PC-3 (cell line): ENCODE measurements at regions not wholly inside any gene's neighbourhood (a gene's known extent, or its start where the extent isn't known, plus 50 kb on each side); places are given as distances from the start of the nearest gene placed in this dataset.

Experiments used
- ATAC-seq: fragments of 200-7000 bp; cut with Tn5 transposase; 2 replicates; pipeline ENCODE4 v1.9.1; 2020; ENCODE audit warnings: mild to moderate bottlenecking, moderate library complexity
- BruUV-seq: library from RNA; stranded (reverse); fragments of 400-500 nt; replicated peaks from 2 replicates; lab custom pipeline; 2021; lab: Mats Ljungman, UMichigan
- CTCF ChIA-PET: fragments of 300-600 bp; sonication (Branson Sonifier 250); formaldehyde crosslinking; loops from one replicate; lab custom pipeline; 2022; ENCODE audit warnings: antibody characterized with exemption; lab: Charles Lee
- POLR2A ChIA-PET: fragments of 300-600 bp; sonication (Branson Sonifier 250); formaldehyde crosslinking; loops from one replicate; lab custom pipeline; 2022; ENCODE audit warnings: antibody characterized with exemption; ENCODE audit not compliant: unreplicated experiment; lab: Charles Lee
- DNase-seq: peaks from one replicate; pipeline ENCODE4 v3.0.0-alpha.2; 2015
- H2AFZ ChIP-seq: fragments of 300-600 bp; sonication (generic); 2 replicates; pipeline ENCODE4 v1.6.0; 2016; ENCODE audit warnings: antibody characterized with exemption, low read length
- H3F3A ChIP-seq: fragments of 300-600 bp; sonication (generic); one replicate; pipeline ENCODE4 v1.6.0; 2017; ENCODE audit warnings: antibody characterized with exemption, low read length, control low read depth, mild to moderate bottlenecking; ENCODE audit not compliant: unreplicated experiment
- H3K27ac ChIP-seq: fragments of 300-600 bp; sonication (generic); 2 replicates; pipeline ENCODE4 v1.5.1; 2016; ENCODE audit warnings: mild to moderate bottlenecking, low read length
- H3K27me3 ChIP-seq: fragments of 300-600 bp; sonication (generic); 2 replicates; pipeline ENCODE4 v1.6.1; 2016; ENCODE audit warnings: low read length, mixed read lengths
- H3K36me3 ChIP-seq: fragments of 300-600 bp; sonication (generic); 2 replicates; pipeline ENCODE4 v1.6.1; 2016; ENCODE audit warnings: low read depth, mixed run types, low read length, mixed read lengths
- H3K4me1 ChIP-seq: fragments of 300-600 bp; sonication (generic); 2 replicates; pipeline ENCODE4 v1.5.1; 2016; ENCODE audit warnings: low read length; ENCODE audit not compliant: insufficient read depth
- H3K4me2 ChIP-seq: fragments of 300-600 bp; sonication (generic); 2 replicates; pipeline ENCODE4 v1.6.0; 2016; ENCODE audit warnings: low read length
- H3K4me3 ChIP-seq: fragments of 300-600 bp; sonication (generic); 2 replicates; pipeline ENCODE4 v1.5.1; 2016; ENCODE audit warnings: mild to moderate bottlenecking, low read length, mixed read lengths
- H3K79me2 ChIP-seq: fragments of 300-600 bp; sonication (generic); 2 replicates; pipeline ENCODE4 v1.6.1; 2017; ENCODE audit warnings: low read length, mixed read lengths
- H3K9ac ChIP-seq: fragments of 300-600 bp; sonication (generic); 2 replicates; pipeline ENCODE4 v1.6.0; 2016; ENCODE audit warnings: mild to moderate bottlenecking, low read length
- H3K9me2 ChIP-seq: fragments of 300-600 bp; sonication (generic); replicated peaks from 2 replicates; pipeline ENCODE4 v1.6.1; 2016; ENCODE audit warnings: mixed run types, low read length, mixed read lengths
- H3K9me3 ChIP-seq: fragments of 300-600 bp; sonication (generic); 2 replicates; pipeline ENCODE4 v1.6.1; 2016; ENCODE audit warnings: low read length, mixed read lengths
- H4K20me1 ChIP-seq: fragments of 300-600 bp; sonication (generic); 2 replicates; pipeline ENCODE4 v1.6.1; 2016; ENCODE audit warnings: low read length, mixed read lengths
- CTCF ChIP-seq: fragments of 300-600 bp; sonication (generic); conservative IDR thresholded peaks from 2 replicates; pipeline ENCODE4 v1.5.1; 2017; ENCODE audit warnings: antibody characterized with exemption, low read depth, mild to moderate bottlenecking, low read length
- EZH2 ChIP-seq: fragments of 300-600 bp; sonication (generic); IDR thresholded peaks from one replicate; pipeline ENCODE4 v1.6.1; 2017; ENCODE audit warnings: antibody characterized with exemption, mild to moderate bottlenecking, low read length; ENCODE audit not compliant: unreplicated experiment
- EZH2phosphoT487 ChIP-seq: fragments of 300-600 bp; sonication (generic); IDR thresholded peaks from 2 replicates; pipeline ENCODE4 v1.6.1; 2018; ENCODE audit warnings: mild to moderate bottlenecking, antibody characterized with exemption, low read length, borderline replicate concordance
- intact Hi-C: fragments of 100-400 bp; cut with micrococcal nuclease; formaldehyde crosslinking; loops from 2 replicates; pipeline ENCODE4 v1.9.0; 2023

GRCh38 chr3:13261892-13262291 lies 158.2 kb downstream of the NUP210 start:
- no peaks in the 10 kb centered on the region for H3K36me3 ChIP-seq
- no peak for ATAC-seq
- H3K9ac ChIP-seq: no peak overlapping the region
- no peaks in the 10 kb centered on the region; the same call in 1 of the 2 replicates for H4K20me1 ChIP-seq
- CTCF ChIA-PET: no interaction called here
- no peak overlapping the region for H3K4me3 ChIP-seq
- DNase-seq: no peak
- intact Hi-C loops: no loop called here
- H3K9me3 ChIP-seq: no peaks in the 10 kb centered on the region
- H3K9me2 ChIP-seq: no peaks in the 10 kb centered on the region
- POLR2A ChIA-PET: no interaction called here
- no peak overlapping the region for H3K4me2 ChIP-seq
- H2AFZ ChIP-seq: no peak overlapping the region
- no TSS peak for BruUV-seq
- TF ChIP-seq CTCF: no peak
- TF ChIP-seq EZH2phosphoT487: no peak
- TF ChIP-seq EZH2: no peak
- no peak overlapping the region for H3K27ac ChIP-seq
- no peaks in the 10 kb centered on the region; the same call in 1 of the 2 replicates for H3K4me1 ChIP-seq
- H3K27me3 ChIP-seq: no peaks in the 10 kb centered on the region
- peaks cover 58% of the 10 kb centered on the region for H3K79me2 ChIP-seq
- no peaks in the 10 kb centered on the region for H3F3A ChIP-seq

- Histone ChIP-seq H4K20me1 (no peaks in the 10 kb centered on the region; the same call in 1 of the 2 replicates), H3K4me1 (no peaks in the 10 kb centered on the region; the same call in 1 of the 2 replicates), H3K27me3 (no peaks in the 10 kb centered on the region), H3K27ac (no peak overlapping the region), H3K9ac (no peak overlapping the region), H3K9me3 (no peaks in the 10 kb centered on the region), H3K4me2 (no peak overlapping the region), H3F3A (no peaks in the 10 kb centered on the region), H3K36me3 (no peaks in the 10 kb centered on the region), H3K79me2 (peaks cover 52% of the 10 kb centered on the region), H2AFZ (no peak overlapping the region), H3K9me2 (no peaks in the 10 kb centered on the region), H3K4me3 (no peak overlapping the region)
- BruUV-seq: no TSS peak
- ATAC-seq (no peak), DNase-seq (no peak)
- ChIA-PET CTCF (interaction anchor here (0.5 kb wide), 1 partner anchor 1239 kb away, joined by 3 read pairs; no protein-coding TSS in a partner anchor), POLR2A (no interaction called here)
- intact Hi-C loops: no loop called here
- no peak for TF ChIP-seq EZH2phosphoT487
- TF ChIP-seq CTCF: no peak
Measured at GRCh38 chr3:13261104-13261830, 158.9 kb downstream of the NUP210 start.
